ENCODE measurements at regions not wholly inside any gene's neighbourhood (a gene's known extent, or its start where the extent isn't known, plus 50 kb on each side); places are given as distances from the start of the nearest gene placed in this dataset.
A peak's percentile ranks its signal among the peaks of the same experiment; 100 is the strongest.

DNA sequence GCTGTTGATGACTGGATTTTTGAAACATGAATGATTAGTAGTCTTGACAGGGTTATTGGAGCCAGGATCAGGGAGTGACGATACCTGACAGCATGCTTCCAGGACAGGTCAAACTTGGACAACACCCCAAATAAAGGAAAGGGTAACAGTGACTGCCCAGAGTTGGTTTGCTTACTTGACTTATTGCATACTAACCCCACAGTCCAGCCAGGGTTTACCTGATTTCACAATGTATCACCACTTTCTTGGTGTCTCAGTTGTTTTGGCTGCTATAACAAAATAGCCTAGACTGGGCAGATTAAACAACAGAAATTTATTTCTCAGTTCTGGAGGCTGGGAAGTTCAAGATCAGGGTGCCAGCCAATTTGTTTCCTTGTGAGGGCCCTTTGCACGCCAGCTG is 301.0 kb upstream of the VLDLR start:
- Histone ChIP-seq H3K9me3 (peaks cover 0 to 3% of the 10 kb centered on the region in 2 donors), H3K4me1 (no peaks in the 10 kb centered on the region), H3K27me3 (no peaks in the 10 kb centered on the region), H3K4me3 (no peak overlapping the region), H3K36me3 (no peaks in the 10 kb centered on the region), H3K27ac (no peak overlapping the region)
- intact Hi-C loops (cut with DNase I; ENCODE audit: low total_unique reads) = no loop called here
- no peak for DNase-seq
- no peak for TF ChIP-seq POLR2A (IDR thresholded peaks at IDR 0.05)
- TF ChIP-seq, protein P1, sequence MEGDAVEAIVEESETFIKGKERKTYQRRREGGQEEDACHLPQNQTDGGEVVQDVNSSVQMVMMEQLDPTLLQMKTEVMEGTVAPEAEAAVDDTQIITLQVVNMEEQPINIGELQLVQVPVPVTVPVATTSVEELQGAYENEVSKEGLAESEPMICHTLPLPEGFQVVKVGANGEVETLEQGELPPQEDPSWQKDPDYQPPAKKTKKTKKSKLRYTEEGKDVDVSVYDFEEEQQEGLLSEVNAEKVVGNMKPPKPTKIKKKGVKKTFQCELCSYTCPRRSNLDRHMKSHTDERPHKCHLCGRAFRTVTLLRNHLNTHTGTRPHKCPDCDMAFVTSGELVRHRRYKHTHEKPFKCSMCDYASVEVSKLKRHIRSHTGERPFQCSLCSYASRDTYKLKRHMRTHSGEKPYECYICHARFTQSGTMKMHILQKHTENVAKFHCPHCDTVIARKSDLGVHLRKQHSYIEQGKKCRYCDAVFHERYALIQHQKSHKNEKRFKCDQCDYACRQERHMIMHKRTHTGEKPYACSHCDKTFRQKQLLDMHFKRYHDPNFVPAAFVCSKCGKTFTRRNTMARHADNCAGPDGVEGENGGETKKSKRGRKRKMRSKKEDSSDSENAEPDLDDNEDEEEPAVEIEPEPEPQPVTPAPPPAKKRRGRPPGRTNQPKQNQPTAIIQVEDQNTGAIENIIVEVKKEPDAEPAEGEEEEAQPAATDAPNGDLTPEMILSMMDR (IDR thresholded peaks at IDR 0.05) = no peak

DNA sequence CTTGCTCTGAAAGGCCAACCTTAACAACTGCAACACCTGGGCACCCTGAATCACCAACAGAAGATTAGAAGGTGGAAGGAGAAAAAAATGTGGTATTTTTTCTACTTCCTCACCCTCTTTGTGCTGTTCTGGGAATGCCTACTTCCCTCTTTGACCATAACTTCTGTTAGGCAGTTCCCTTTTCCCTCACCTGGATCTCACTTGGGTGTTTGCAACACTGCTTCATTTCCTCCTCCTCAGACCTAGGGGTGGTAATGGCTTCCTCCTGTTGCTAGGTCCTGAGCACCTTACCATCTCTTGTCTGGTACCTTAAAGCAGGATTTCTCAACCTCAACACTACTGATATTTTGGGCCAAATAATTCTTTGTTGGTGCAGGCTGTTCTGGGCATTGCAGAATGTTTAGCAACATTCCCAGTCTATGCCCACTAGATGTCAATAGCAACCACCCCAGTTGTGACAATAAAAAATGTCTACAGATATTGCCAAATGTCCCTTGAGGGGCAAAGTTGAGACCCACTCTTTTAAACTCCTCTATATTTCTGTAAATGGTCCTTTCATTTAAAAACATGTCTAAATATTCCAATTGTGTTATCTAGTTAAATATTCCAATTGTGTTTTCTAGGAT is 300.0 kb upstream of the VLDLR start:
- intact Hi-C loops (cut with DNase I; ENCODE audit: low total_unique reads) = no loop called here
- H3K36me3 ChIP-seq = no peaks in the 10 kb centered on the region
- TF ChIP-seq, protein P1 (IDR thresholded peaks at IDR 0.05) = no peak
- TF ChIP-seq POLR2A (IDR thresholded peaks at IDR 0.05) = no peak

DNA sequence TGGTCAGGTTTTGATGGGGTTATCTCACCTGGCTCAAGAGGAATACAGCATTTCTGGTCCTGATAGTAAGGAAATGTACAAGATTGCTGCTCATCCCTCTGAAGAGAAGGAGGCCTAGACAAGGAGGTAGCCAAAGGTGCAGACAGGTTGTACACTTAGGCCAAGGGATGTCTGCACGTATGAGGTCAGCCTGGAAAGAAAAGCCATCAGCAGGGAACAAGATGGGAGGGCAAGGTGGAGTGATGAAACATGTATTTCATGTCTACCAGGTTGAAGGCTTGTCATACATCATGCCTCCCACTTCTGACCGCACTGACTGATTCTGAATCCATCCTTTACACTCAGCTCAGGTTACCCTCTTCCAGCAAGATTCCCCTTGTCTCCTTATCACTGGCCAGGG is 296.8 kb upstream of the VLDLR start:
- intact Hi-C loops (cut with DNase I; ENCODE audit: low total_unique reads) = no loop called here
- Histone ChIP-seq H3K27me3 (no peaks in the 10 kb centered on the region), H3K36me3 (no peaks in the 10 kb centered on the region), H3K4me3 (no peak overlapping the region), H3K4me1 (no peaks in the 10 kb centered on the region), H3K27ac (no peak overlapping the region), H3K9me3 (no peaks in the 10 kb centered on the region)
- TF ChIP-seq POLR2A (IDR thresholded peaks at IDR 0.05) = no peak
- TF ChIP-seq, protein P1 (IDR thresholded peaks at IDR 0.05) = no peak
- no peak for DNase-seq

More for the DNA sequence above, 300.0 kb upstream of the VLDLR start:
- no peak for DNase-seq
- Histone ChIP-seq H3K27ac (no peak overlapping the region), H3K4me1 (no peaks in the 10 kb centered on the region), H3K27me3 (no peaks in the 10 kb centered on the region), H3K4me3 (no peak overlapping the region), H3K9me3 (no peaks in the 10 kb centered on the region)

DNA sequence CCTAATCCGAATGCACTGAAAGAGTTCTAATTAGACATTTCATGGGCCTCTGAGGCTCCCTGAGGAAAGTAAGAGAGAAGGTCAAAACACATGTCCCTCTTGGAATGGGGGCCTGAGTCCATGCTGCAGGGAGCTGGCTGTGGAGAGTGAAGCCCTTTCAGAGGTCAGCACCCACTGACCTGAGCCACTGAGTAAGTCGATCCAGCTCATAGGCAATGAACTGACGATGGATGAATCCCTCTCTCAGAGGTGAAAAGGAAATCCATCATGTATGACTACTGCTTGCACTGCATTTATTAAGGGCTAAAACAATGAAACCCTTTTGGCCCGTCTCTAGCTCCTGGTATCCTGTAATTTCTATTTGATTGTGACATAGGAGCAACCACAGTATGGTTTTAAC is 288.9 kb upstream of the VLDLR start:
- Histone ChIP-seq H3K27ac (no peak overlapping the region), H3K4me1 (no peaks in the 10 kb centered on the region), H3K9me3 (no peaks in the 10 kb centered on the region), H3K4me3 (no peak overlapping the region), H3K36me3 (no peaks in the 10 kb centered on the region), H3K27me3 (no peaks in the 10 kb centered on the region)
- no peak for TF ChIP-seq POLR2A (IDR thresholded peaks at IDR 0.05)
- TF ChIP-seq, protein P1 (IDR thresholded peaks at IDR 0.05) = no peak
- intact Hi-C loops (cut with DNase I; ENCODE audit: low total_unique reads) = no loop called here
- DNase-seq = no peak

DNA sequence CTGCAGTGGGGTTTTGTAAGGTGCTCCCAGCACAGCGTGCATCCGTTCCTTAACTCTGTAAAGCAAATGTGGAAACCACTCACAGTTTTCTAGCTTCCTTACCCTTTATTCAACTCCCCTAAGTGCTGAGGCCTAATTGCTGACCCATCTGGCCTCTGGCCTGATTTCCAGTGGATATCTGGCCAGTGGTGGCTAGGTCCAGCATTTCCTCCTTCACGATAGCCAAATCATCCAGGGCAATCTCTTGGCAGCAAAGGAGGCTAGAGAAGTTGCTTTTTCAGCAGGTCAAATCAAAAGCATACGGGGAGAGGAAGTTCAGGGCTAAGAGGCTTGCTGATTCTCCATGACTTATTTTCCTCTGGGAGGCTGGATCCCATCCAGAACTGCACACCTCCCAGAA is 286.3 kb upstream of the VLDLR start:
- Histone ChIP-seq H3K27me3 (no peaks in the 10 kb centered on the region), H3K4me1 (peaks cover 0 to 8% of the 10 kb centered on the region in 2 donors), H3K9me3 (no peaks in the 10 kb centered on the region), H3K4me3 (no peak overlapping the region), H3K27ac (no peak overlapping the region), H3K36me3 (no peaks in the 10 kb centered on the region)
- intact Hi-C loops (cut with DNase I; ENCODE audit: low total_unique reads) = no loop called here
- TF ChIP-seq POLR2A (IDR thresholded peaks at IDR 0.05) = no peak
- TF ChIP-seq, protein P1 (IDR thresholded peaks at IDR 0.05) = no peak
- DNase-seq = peak in 1 of 2 donors; percentile 35
